Chondrocyte (in vitro differentiated cells): ENCODE measurements at regions not wholly inside any gene's neighbourhood (a gene's known extent, or its start where the extent isn't known, plus 50 kb on each side); places are given as distances from the start of the nearest gene placed in this dataset.

Source experiments
- DNase-seq: peaks from one replicate; pipeline ENCODE4 v3.0.0; 2021; ENCODE audit warnings: mixed read lengths, low spot score
- H3K27ac Mint-ChIP-seq: one replicate; pipeline ENCODE4 v1.8.0; 2021; ENCODE audit warnings: mild to moderate bottlenecking, moderate library complexity, mixed read lengths; ENCODE audit not compliant: unreplicated experiment
- H3K27me3 Mint-ChIP-seq: 2 replicates; pipeline ENCODE4 v1.8.0; 2021; ENCODE audit warnings: low read depth, mixed read lengths
- H3K36me3 Mint-ChIP-seq: 2 replicates; pipeline ENCODE4 v1.8.0; 2021; ENCODE audit warnings: low read depth, mixed read lengths
- H3K4me1 Mint-ChIP-seq: 2 replicates; pipeline ENCODE4 v1.8.0; 2021; ENCODE audit warnings: low read depth, mild to moderate bottlenecking, mixed read lengths
- H3K4me3 Mint-ChIP-seq: one replicate; pipeline ENCODE4 v1.8.0; 2021; ENCODE audit warnings: mild to moderate bottlenecking, moderate library complexity, mixed read lengths; ENCODE audit not compliant: unreplicated experiment
- H3K9me3 Mint-ChIP-seq: 2 replicates; pipeline ENCODE4 v1.8.0; 2021; ENCODE audit warnings: low read depth, mixed read lengths
- TF ChIP-seq, protein P1 (sequence below): fragments of 200-600 bp; sonication (generic); IDR thresholded peaks from 2 replicates; pipeline ENCODE4 v1.5.0; 2021; ENCODE audit warnings: antibody characterized with exemption, mild to moderate bottlenecking, moderate library complexity

GRCh38 chr2:194769030-194769429, 888.0 kb upstream of the SLC39A10 start:
- no peak for DNase-seq
- Mint-ChIP-seq H3K36me3 (no peaks in the 10 kb centered on the region), H3K4me3 (no peak overlapping the region), H3K4me1 (no peaks in the 10 kb centered on the region), H3K27me3 (peaks cover 3% of the 10 kb centered on the region), H3K9me3 (peaks cover 16% of the 10 kb centered on the region), H3K27ac (no peak overlapping the region)
- TF ChIP-seq, protein P1, sequence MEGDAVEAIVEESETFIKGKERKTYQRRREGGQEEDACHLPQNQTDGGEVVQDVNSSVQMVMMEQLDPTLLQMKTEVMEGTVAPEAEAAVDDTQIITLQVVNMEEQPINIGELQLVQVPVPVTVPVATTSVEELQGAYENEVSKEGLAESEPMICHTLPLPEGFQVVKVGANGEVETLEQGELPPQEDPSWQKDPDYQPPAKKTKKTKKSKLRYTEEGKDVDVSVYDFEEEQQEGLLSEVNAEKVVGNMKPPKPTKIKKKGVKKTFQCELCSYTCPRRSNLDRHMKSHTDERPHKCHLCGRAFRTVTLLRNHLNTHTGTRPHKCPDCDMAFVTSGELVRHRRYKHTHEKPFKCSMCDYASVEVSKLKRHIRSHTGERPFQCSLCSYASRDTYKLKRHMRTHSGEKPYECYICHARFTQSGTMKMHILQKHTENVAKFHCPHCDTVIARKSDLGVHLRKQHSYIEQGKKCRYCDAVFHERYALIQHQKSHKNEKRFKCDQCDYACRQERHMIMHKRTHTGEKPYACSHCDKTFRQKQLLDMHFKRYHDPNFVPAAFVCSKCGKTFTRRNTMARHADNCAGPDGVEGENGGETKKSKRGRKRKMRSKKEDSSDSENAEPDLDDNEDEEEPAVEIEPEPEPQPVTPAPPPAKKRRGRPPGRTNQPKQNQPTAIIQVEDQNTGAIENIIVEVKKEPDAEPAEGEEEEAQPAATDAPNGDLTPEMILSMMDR: no peak

DNA sequence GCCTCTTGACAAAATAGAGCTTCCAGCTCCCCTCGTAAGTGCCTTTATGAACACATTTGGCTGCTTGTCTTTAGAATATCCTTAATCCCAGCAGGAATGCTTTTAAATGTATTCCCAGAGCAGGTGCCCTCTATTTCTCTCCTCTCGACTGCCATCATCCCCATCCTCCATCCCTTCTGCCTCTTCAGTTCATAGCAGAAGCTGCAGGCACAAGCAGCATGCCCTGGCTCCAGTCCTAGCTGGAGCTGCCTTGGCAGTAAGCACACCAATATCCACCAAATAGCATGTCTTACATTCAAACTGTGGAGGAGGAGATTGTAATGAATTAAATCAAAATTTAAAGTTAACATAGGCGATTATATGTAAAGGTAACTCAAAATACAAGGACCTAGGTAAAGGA, 891.3 kb upstream of the SLC39A10 start:
- TF ChIP-seq, protein P1: no peak
- no peak for DNase-seq
- H3K36me3 Mint-ChIP-seq: no peaks in the 10 kb centered on the region
- H3K4me1 Mint-ChIP-seq: no peaks in the 10 kb centered on the region
- H3K9me3 Mint-ChIP-seq: peaks cover 11% of the 10 kb centered on the region
- H3K27me3 Mint-ChIP-seq: peaks cover 5% of the 10 kb centered on the region
- H3K27ac Mint-ChIP-seq: no peak overlapping the region
- H3K4me3 Mint-ChIP-seq: no peak overlapping the region

DNA sequence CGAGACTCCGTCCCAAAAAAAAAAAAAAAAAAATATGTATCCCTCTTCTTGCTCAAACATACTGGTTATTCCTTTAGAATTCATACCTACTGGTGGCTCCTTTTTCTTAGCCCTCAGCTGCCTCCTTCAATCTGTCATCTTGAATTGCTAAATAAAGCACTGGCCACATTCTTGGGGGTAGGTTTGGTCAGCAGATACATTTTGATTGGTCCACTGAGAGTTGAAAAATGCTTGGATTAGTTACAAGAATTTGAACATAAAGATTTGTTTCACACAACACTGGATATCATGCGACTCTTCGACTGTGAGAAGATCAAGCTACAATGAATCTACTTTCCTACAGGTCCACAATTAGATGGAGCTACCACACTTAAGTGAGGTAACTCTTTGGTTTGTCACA, 906.1 kb upstream of the SLC39A10 start:
- peaks cover 4% of the 10 kb centered on the region for H3K27me3 Mint-ChIP-seq
- DNase-seq: no peak
- no peaks in the 10 kb centered on the region for H3K36me3 Mint-ChIP-seq
- no peak overlapping the region for H3K4me3 Mint-ChIP-seq
- H3K9me3 Mint-ChIP-seq: no peaks in the 10 kb centered on the region
- H3K4me1 Mint-ChIP-seq: no peaks in the 10 kb centered on the region
- no peak overlapping the region for H3K27ac Mint-ChIP-seq
- TF ChIP-seq, protein P1: no peak

DNA sequence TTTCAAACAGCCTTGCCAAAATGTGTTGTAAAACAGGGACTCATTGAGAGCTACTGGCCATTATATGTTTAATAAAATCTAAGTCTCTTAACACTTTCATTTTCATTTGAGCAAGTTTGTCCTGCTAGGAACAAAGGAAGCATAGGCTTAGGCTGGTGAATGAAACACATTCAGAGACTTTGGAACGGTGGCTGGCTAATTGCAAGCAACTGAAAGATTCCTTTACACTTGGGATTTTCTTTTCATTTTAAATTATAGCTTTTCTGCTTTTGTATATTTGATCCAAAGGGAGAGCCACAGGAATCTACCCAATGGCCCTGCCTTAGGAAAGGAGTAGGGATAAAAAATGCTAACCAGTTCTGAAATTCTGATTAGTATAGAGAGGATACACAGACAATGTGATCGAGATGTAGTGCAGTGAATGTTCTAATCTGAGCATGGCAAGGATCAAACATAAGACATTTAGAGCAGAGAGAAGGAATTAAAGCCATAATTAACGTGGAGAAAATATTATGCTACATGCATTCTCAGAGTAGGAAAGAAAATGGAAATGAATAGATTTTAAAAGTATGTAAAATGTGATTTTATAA, 911.4 kb upstream of the SLC39A10 start:
- no peaks in the 10 kb centered on the region for H3K36me3 Mint-ChIP-seq
- H3K4me3 Mint-ChIP-seq: no peak overlapping the region
- H3K4me1 Mint-ChIP-seq: no peaks in the 10 kb centered on the region
- no peak for DNase-seq
- TF ChIP-seq, protein P1: no peak
- H3K27ac Mint-ChIP-seq: no peak overlapping the region
- peaks cover 7% of the 10 kb centered on the region for H3K27me3 Mint-ChIP-seq
- H3K9me3 Mint-ChIP-seq: no peaks in the 10 kb centered on the region

DNA sequence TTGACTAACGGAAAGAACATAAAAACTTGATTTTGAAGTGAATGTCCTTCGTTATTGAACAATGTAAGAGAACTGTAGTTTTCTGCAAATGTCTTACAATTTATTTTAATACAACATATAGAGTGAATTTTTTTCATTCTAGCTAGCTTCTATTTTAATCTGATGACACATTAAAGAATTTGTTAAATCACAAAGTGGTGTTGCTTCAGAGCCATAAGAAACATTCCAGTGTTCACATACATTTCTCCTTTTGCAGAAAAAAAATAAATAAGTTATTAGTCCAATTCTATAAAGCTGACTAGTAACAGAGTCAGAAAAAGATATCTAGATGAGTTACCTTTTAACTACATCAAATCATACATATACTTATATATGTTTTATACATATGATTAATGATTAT, 914.3 kb upstream of the SLC39A10 start:
- no peaks in the 10 kb centered on the region for H3K9me3 Mint-ChIP-seq
- no peaks in the 10 kb centered on the region for H3K4me1 Mint-ChIP-seq
- H3K36me3 Mint-ChIP-seq: no peaks in the 10 kb centered on the region
- DNase-seq: no peak
- H3K27me3 Mint-ChIP-seq: peaks cover 7% of the 10 kb centered on the region
- TF ChIP-seq, protein P1: no peak
- H3K27ac Mint-ChIP-seq: no peak overlapping the region
- H3K4me3 Mint-ChIP-seq: no peak overlapping the region
